ENCODE measurements at regions not wholly inside any gene's neighbourhood (a gene's known extent, or its start where the extent isn't known, plus 50 kb on each side); places are given as distances from the start of the nearest gene placed in this dataset.

GRCh38 chr11:116057000-116057399 lies 552.8 kb upstream of the CADM1 start:
- no peak for TF ChIP-seq ISL1 (CRISPR knock-in tag; IDR thresholded peaks at IDR 0.05)
- no peak for ATAC-seq

- no peak for TF ChIP-seq ZNF565 (CRISPR knock-in tag; conservative IDR thresholded peaks at IDR 0.05; ENCODE audit: low read depth)
- TF ChIP-seq OSR1 (CRISPR knock-in tag; IDR thresholded peaks at IDR 0.05): no peak
- TF ChIP-seq TSHZ2 (CRISPR knock-in tag; IDR thresholded peaks at IDR 0.05): no peak
- TF ChIP-seq GLIS3 (CRISPR knock-in tag; IDR thresholded peaks at IDR 0.05): no peak
- TF ChIP-seq BACH2 (CRISPR knock-in tag; IDR thresholded peaks at IDR 0.05; ENCODE audit: borderline replicate concordance): no peak
- TF ChIP-seq TOX (CRISPR knock-in tag; IDR thresholded peaks at IDR 0.05; ENCODE audit: borderline replicate concordance): no peak
- no peak for TF ChIP-seq ISL1 (CRISPR knock-in tag; IDR thresholded peaks at IDR 0.05)
- TF ChIP-seq CREB5 (CRISPR knock-in tag; IDR thresholded peaks at IDR 0.05; ENCODE audit: low read depth): no peak
- TF ChIP-seq ZFP3 (CRISPR knock-in tag; IDR thresholded peaks at IDR 0.05): no peak
- no peak for TF ChIP-seq CSDC2 (CRISPR knock-in tag; IDR thresholded peaks at IDR 0.05)
- TF ChIP-seq CSRNP3 (CRISPR knock-in tag; IDR thresholded peaks at IDR 0.05): no peak
- no peak for TF ChIP-seq PATZ1 (CRISPR knock-in tag; IDR thresholded peaks at IDR 0.05; ENCODE audit: borderline replicate concordance)
- TF ChIP-seq ZC3H10 (CRISPR knock-in tag; IDR thresholded peaks at IDR 0.05): no peak
- no peak for ATAC-seq
Observed at GRCh38 chr11:116055064-116055463, 550.8 kb upstream of the CADM1 start.

- TF ChIP-seq POU6F1 (CRISPR knock-in tag; IDR thresholded peaks at IDR 0.05; ENCODE audit: borderline replicate concordance, low read depth) (no peak), SNAI2 (CRISPR knock-in tag; IDR thresholded peaks at IDR 0.05) (no peak), PPARA (CRISPR knock-in tag; IDR thresholded peaks at IDR 0.05; ENCODE audit: borderline replicate concordance) (no peak), RARB (CRISPR knock-in tag; IDR thresholded peaks at IDR 0.05) (no peak)
- no peak for ATAC-seq
Observed at GRCh38 chr11:116053548-116053919, 549.3 kb upstream of the CADM1 start.

- TF ChIP-seq ZNF8 (CRISPR knock-in tag; IDR thresholded peaks at IDR 0.05) (no peak), ZC3H10 (CRISPR knock-in tag; IDR thresholded peaks at IDR 0.05) (no peak), SNAI2 (CRISPR knock-in tag; IDR thresholded peaks at IDR 0.05) (no peak), GLIS3 (CRISPR knock-in tag; IDR thresholded peaks at IDR 0.05) (no peak), CREB5 (CRISPR knock-in tag; IDR thresholded peaks at IDR 0.05; ENCODE audit: low read depth) (no peak), ZNF70 (CRISPR knock-in tag; IDR thresholded peaks at IDR 0.05) (no peak), TOX (CRISPR knock-in tag; IDR thresholded peaks at IDR 0.05; ENCODE audit: borderline replicate concordance) (no peak), BACH2 (CRISPR knock-in tag; IDR thresholded peaks at IDR 0.05; ENCODE audit: borderline replicate concordance) (no peak), ESRRG (CRISPR knock-in tag; IDR thresholded peaks at IDR 0.05) (no peak)
- no peak for ATAC-seq
Observed at GRCh38 chr11:116052603-116053547, 548.7 kb upstream of the CADM1 start.
